Heart right ventricle (tissue), 16 donors: ENCODE measurements at regions not wholly inside any gene's neighbourhood (a gene's known extent, or its start where the extent isn't known, plus 50 kb on each side); places are given as distances from the start of the nearest gene placed in this dataset.

Experiments used
- ATAC-seq, 8 donors: fragments of 200-7000 bp; cut with Tn5 transposase; one replicate each; pipeline ENCODE4 v1.9.1; 2020; ENCODE audit warnings: mild to moderate bottlenecking in 8 of 8, moderate library complexity in 8 of 8, moderate number of reproducible peaks in 1 of 8
- DNase-seq, 2 donors: peaks; one replicate each; pipeline ENCODE4 v3.0.0-alpha.2; 2020
- H3K27ac ChIP-seq, 10 donors: fragments of 200-600 bp; sonication (generic) in 2 of 10; one replicate each; pipeline versions ENCODE4 v1.5.0 to v1.8.0; 2020 to 2022; ENCODE audit warnings: mild to moderate bottlenecking in 3 of 10
- H3K27me3 ChIP-seq, 7 donors: fragments of 200-600 bp; one replicate each; pipeline ENCODE4 v1.8.0; 2021 to 2022; ENCODE audit warnings: mild to moderate bottlenecking in 2 of 7
- H3K36me3 ChIP-seq, 9 donors: fragments of 200-600 bp; sonication (generic) in 1 of 9; one replicate each; pipeline versions ENCODE4 v1.5.0 to v1.8.0; 2020 to 2022; ENCODE audit warnings: mild to moderate bottlenecking in 2 of 9
- H3K4me1 ChIP-seq, 9 donors: fragments of 200-600 bp; sonication (generic) in 1 of 9; one replicate each; pipeline versions ENCODE4 v1.5.0 to v1.8.0; 2020 to 2022; ENCODE audit warnings: mild to moderate bottlenecking in 4 of 9
- H3K4me3 ChIP-seq, 10 donors: fragments of 200-600 bp; sonication (generic) in 2 of 10; one replicate each; pipeline versions ENCODE4 v1.5.0 to v1.8.0; 2020 to 2022; ENCODE audit warnings: mild to moderate bottlenecking in 7 of 10, moderate library complexity in 2 of 10
- H3K9me3 ChIP-seq, 11 donors: fragments of 200-600 bp in 10 of 11; sonication (generic) in 2 of 11; one replicate each; pipeline versions ENCODE4 v1.5.0 to v1.8.0; 2013 to 2022; ENCODE audit warnings: mild to moderate bottlenecking in 2 of 11, control low read depth in 1 of 11, moderate library complexity in 1 of 11
- CTCF ChIP-seq, 9 donors: fragments of 200-600 bp; sonication (generic) in 2 of 9; IDR thresholded peaks; one replicate each; pipeline versions ENCODE4 v1.5.0 to v1.8.0; 2021 to 2022; ENCODE audit warnings: antibody characterized with exemption in 9 of 9, mild to moderate bottlenecking in 5 of 9, moderate library complexity in 1 of 9
- WGBS, 2 donors: extraction: QIAGEN DNeasy Blood & Tissue Kit; methylation state at CpG; one replicate each; pipeline ENCODE4 v1.1.7; 2013; ENCODE audit warnings: inconsistent platforms in 1 of 2; 5-methylcytosine and 5-hydroxymethylcytosine counted together
- intact Hi-C, 10 donors: fragments of 100-400 bp; cut with DNase I; formaldehyde crosslinking; loops; one replicate each; pipeline versions ENCODE4 v1.11.1 to v1.14.2; 2022
- donor health status: Arrhythmogenic right ventricular cardiomyopathy.
- donor health status: ischemic (EF 13 %, LVEDD 7.1; RV severe dilation, severe dysfunction).
- donor health status: healthy with polysubstance abuse.
- donor health status: DM: no; HTN: yes; CAD: no.
- donor health status: DM: no; HTN: no; CAD: no.
- donor health status: ischemic (EF 25% LVEDD 6.9; RV normal size, moderate dysfunction).
- donor health status: ischemic (EF 25% LVEDD 5.7; RV mildly dilated, moderate dysfunction).
- donor health status: healthy.
- donor health status: DM: yes; HTN: yes; CAD: no.
- donor health status: Ischemic cardiomyopathy.
- donor health status: ischemic (EF 35%, LVEDD 5.7; RV mildly dilated, moderate dysfunction).
- donor health status: nonischemic (EF 11% LVEDD 7.7; RV severe dilation, severe dysfunction).
- donor health status: DM: yes; HTN: yes; CAD: no.
- donor health status: PGD.
- donor health status: ischemic (EF 29% LVEDD 5.4; RV normal size, mild dysfunction).
- donor health status: nonischemic (EF 23%, LVEDD 6.1; RV moderate dilation, normal function).

GRCh38 chr13:82713687-82714405 is 1168.4 kb downstream of the SLITRK1 start:
- intact Hi-C loops, result no loop called here
- no peak for TF ChIP-seq CTCF (IDR thresholded peaks at IDR 0.05)
- Histone ChIP-seq H3K9me3 (no peaks in the 10 kb centered on the region), H3K27me3 (no peaks in the 10 kb centered on the region), H3K27ac (no peak overlapping the region), H3K4me3 (no peak overlapping the region), H3K4me1 (no peaks in the 10 kb centered on the region), H3K36me3 (no peaks in the 10 kb centered on the region)
- 77 to 80% methylated on average over 3 of the region's 3 CpGs for WGBS, 2 donors
- DNase-seq (no peak), ATAC-seq (no peak)

GRCh38 chr13:82702513-82702912 is 1179.8 kb downstream of the SLITRK1 start:
- intact Hi-C loops, result no loop called here
- peaks cover 0 to 7% (median 0%) of the 10 kb centered on the region in 11 donors for H3K9me3 ChIP-seq
- WGBS, 2 donors, result 84 to 89% methylated on average over 1 of the region's 1 CpG
- no peak for TF ChIP-seq CTCF (IDR thresholded peaks at IDR 0.05)
- no peaks in the 10 kb centered on the region for H3K36me3 ChIP-seq
- H3K27ac ChIP-seq, result no peak overlapping the region
- no peak for ATAC-seq
- no peak overlapping the region for H3K4me3 ChIP-seq
- H3K27me3 ChIP-seq, result no peaks in the 10 kb centered on the region
- no peak for DNase-seq
- H3K4me1 ChIP-seq, result no peaks in the 10 kb centered on the region

GRCh38 chr13:82701020-82701419 is 1181.3 kb downstream of the SLITRK1 start:
- 72 to 82% methylated on average over 2 of the region's 2 CpGs for WGBS, 2 donors
- Histone ChIP-seq H3K27me3 (no peaks in the 10 kb centered on the region), H3K4me1 (no peaks in the 10 kb centered on the region), H3K9me3 (peaks cover 0 to 1% (median 0%) of the 10 kb centered on the region in 11 donors), H3K27ac (no peak overlapping the region), H3K36me3 (no peaks in the 10 kb centered on the region), H3K4me3 (no peak overlapping the region)
- no peak for DNase-seq
- ATAC-seq, result no peak
- intact Hi-C loops, result no loop called here
- no peak for TF ChIP-seq CTCF (IDR thresholded peaks at IDR 0.05)

- TF ChIP-seq CTCF (IDR thresholded peaks at IDR 0.05), result no peak
- no peak overlapping the region for H3K27ac ChIP-seq
- H3K4me1 ChIP-seq, result no peaks in the 10 kb centered on the region
- no peak overlapping the region for H3K4me3 ChIP-seq
- intact Hi-C loops, result no loop called here
- ATAC-seq, result no peak
- H3K27me3 ChIP-seq, result no peaks in the 10 kb centered on the region
- DNase-seq, result no peak
- no peaks in the 10 kb centered on the region for H3K36me3 ChIP-seq
- no peaks in the 10 kb centered on the region for H3K9me3 ChIP-seq
These were observed 1183.3 kb downstream of the SLITRK1 start for GRCh38 chr13:82698941-82699340.
